Thyroid gland (tissue), 4 donors: ENCODE measurements at regions not wholly inside any gene's neighbourhood (a gene's known extent, or its start where the extent isn't known, plus 50 kb on each side); places are given as distances from the start of the nearest gene placed in this dataset.
A peak's percentile ranks its signal among the peaks of the same experiment; 100 is the strongest.

Experiments used
- DNase-seq, 2 donors: peaks; one replicate each; pipeline ENCODE4 v3.0.0-alpha.2; 2019
- H3K27ac ChIP-seq, 3 donors: fragments of 200-600 bp; sonication (generic); 1 replicate in 2 of 3; 2 replicates in 1 of 3; pipeline ENCODE4 v1.5.1; 2016 to 2019; ENCODE audit warnings: mild to moderate bottlenecking in 1 of 3, moderate library complexity in 1 of 3
- H3K27me3 ChIP-seq: fragments of 200-600 bp; sonication (generic); one replicate; pipeline ENCODE4 v1.5.1; 2019
- H3K36me3 ChIP-seq, 2 donors: fragments of 200-600 bp; sonication (generic); one replicate each; pipeline ENCODE4 v1.5.1; 2016 to 2019
- H3K4me1 ChIP-seq, 2 donors: fragments of 200-600 bp; sonication (generic); one replicate each; pipeline ENCODE4 v1.5.1; 2017 to 2019
- H3K4me3 ChIP-seq, 3 donors: fragments of 200-600 bp; sonication (generic); replicated peaks in 1 of 3; 1 replicate in 2 of 3; 2 replicates in 1 of 3; pipeline ENCODE4 v1.5.1; 2016; ENCODE audit warnings: mild to moderate bottlenecking in 1 of 3
- H3K9me3 ChIP-seq: fragments of 200-600 bp; sonication (generic); one replicate; pipeline ENCODE4 v1.5.1; 2017
- CTCF ChIP-seq, 6 experiments: fragments of 200-600 bp in 3 of 6; fragments of 450-650 bp in 3 of 6; sonication (generic) in 3 of 6; IDR thresholded peaks; one replicate each; pipeline ENCODE4 v1.5.1; 2016 to 2019; ENCODE audit warnings: antibody characterized with exemption in 6 of 6, mild to moderate bottlenecking in 2 of 6, inconsistent platforms in 1 of 6, moderate library complexity in 1 of 6
- POLR2A ChIP-seq, 2 donors: fragments of 450-650 bp; IDR thresholded peaks; one replicate each; pipeline ENCODE4 v1.6.1; 2017; ENCODE audit warnings: antibody characterized with exemption in 2 of 2, mild to moderate bottlenecking in 2 of 2, moderate library complexity in 1 of 2
- WGBS, 2 donors: methylation state at CpG; one replicate each; pipeline ENCODE4 v1.1.5; 2017; 5-methylcytosine and 5-hydroxymethylcytosine counted together
- intact Hi-C: fragments of 100-400 bp; cut with DNase I; formaldehyde crosslinking; loops from one replicate; pipeline ENCODE4 v1.15.1; 2023

- no peak for DNase-seq
- no peak overlapping the region for H3K27ac ChIP-seq
- H3K27me3 ChIP-seq, result no peaks in the 10 kb centered on the region
- TF ChIP-seq POLR2A (IDR thresholded peaks at IDR 0.05) (no peak), CTCF (IDR thresholded peaks at IDR 0.05) (no peak)
- WGBS, 2 donors, result 74 to 79% methylated on average over 13 of the region's 13 CpGs
- no peaks in the 10 kb centered on the region for H3K36me3 ChIP-seq
- no peak overlapping the region for H3K4me3 ChIP-seq
- no peaks in the 10 kb centered on the region for H3K9me3 ChIP-seq
- intact Hi-C loops, result loop anchor here (10.0 kb wide), 1 partner anchor 187 kb away; no protein-coding TSS in a partner anchor
- peaks cover under 1 to 1% of the 10 kb centered on the region in 2 donors for H3K4me1 ChIP-seq
Observed at GRCh38 chr6:781350-781961, 88.5 kb upstream of the EXOC2 start.

GRCh38 chr6:780706-781105 lies 87.8 kb upstream of the EXOC2 start:
- TF ChIP-seq POLR2A (IDR thresholded peaks at IDR 0.05), result no peak
- TF ChIP-seq CTCF (IDR thresholded peaks at IDR 0.05), result no peak
- Histone ChIP-seq H3K27ac (no peak overlapping the region), H3K9me3 (no peaks in the 10 kb centered on the region), H3K27me3 (no peaks in the 10 kb centered on the region), H3K36me3 (no peaks in the 10 kb centered on the region), H3K4me3 (no peak overlapping the region), H3K4me1 (peaks cover 8 to 9% of the 10 kb centered on the region in 2 donors)
- intact Hi-C loops, result loop anchor here (10.0 kb wide), 1 partner anchor 186 kb away; no protein-coding TSS in a partner anchor
- 89 to 94% methylated on average over 3 of the region's 3 CpGs for WGBS, 2 donors
- DNase-seq, result no peak

- Histone ChIP-seq H3K27me3 (no peaks in the 10 kb centered on the region), H3K27ac (no peak overlapping the region), H3K9me3 (no peaks in the 10 kb centered on the region), H3K4me1 (peaks cover 9 to 10% of the 10 kb centered on the region in 2 donors), H3K36me3 (no peaks in the 10 kb centered on the region), H3K4me3 (no peak overlapping the region)
- DNase-seq, result no peak
- no peak for TF ChIP-seq POLR2A (IDR thresholded peaks at IDR 0.05)
- no peak for TF ChIP-seq CTCF (IDR thresholded peaks at IDR 0.05)
- WGBS, 2 donors, result 95 to 96% methylated on average over 9 of the region's 9 CpGs
- intact Hi-C loops, result no loop called here
Observed at GRCh38 chr6:776951-777350, 84.0 kb upstream of the EXOC2 start.

- peak overlapping the region in 1 of 3 donors; percentile 22 for H3K27ac ChIP-seq
- 65 to 67% methylated on average over 3 of the region's 3 CpGs for WGBS, 2 donors
Observed at GRCh38 chr6:776528-776931, 83.6 kb upstream of the EXOC2 start.

More at GRCh38 chr6:776528-776931, 83.6 kb upstream of the EXOC2 start:
- intact Hi-C loops, result no loop called here
- Histone ChIP-seq H3K36me3 (no peaks in the 10 kb centered on the region), H3K4me1 (peaks cover 9 to 10% of the 10 kb centered on the region in 2 donors), H3K9me3 (no peaks in the 10 kb centered on the region), H3K4me3 (no peak overlapping the region), H3K27me3 (no peaks in the 10 kb centered on the region)
- no peak for DNase-seq
- TF ChIP-seq CTCF (IDR thresholded peaks at IDR 0.05) (no peak), POLR2A (IDR thresholded peaks at IDR 0.05) (no peak)
